Smooth muscle cell (in vitro differentiated cells): ENCODE measurements at regions not wholly inside any gene's neighbourhood (a gene's known extent, or its start where the extent isn't known, plus 50 kb on each side); places are given as distances from the start of the nearest gene placed in this dataset.

ENCODE experiments used
- DNase-seq: peaks from one replicate; lab custom pipeline; 2025; ENCODE audit not compliant: unreplicated experiment; lab: John Stamatoyannopoulos, UW
- H2AFZ ChIP-seq: fragments of 200-600 bp; sonication (generic); 2 replicates; pipeline ENCODE4 v1.6.0; 2016; ENCODE audit warnings: antibody characterized with exemption, low read depth, mild to moderate bottlenecking
- H3F3A ChIP-seq: fragments of 200-600 bp; sonication (generic); 2 replicates; pipeline ENCODE4 v1.6.0; 2017; ENCODE audit warnings: antibody characterized with exemption, low read depth
- H3K27ac ChIP-seq: fragments of 200-600 bp; sonication (generic); 2 replicates; pipeline ENCODE4 v1.5.1; 2016; ENCODE audit warnings: low read depth, mild to moderate bottlenecking
- H3K27me3 ChIP-seq: fragments of 200-600 bp; sonication (generic); 2 replicates; pipeline ENCODE4 v1.6.1; 2016; ENCODE audit warnings: low read depth, mild to moderate bottlenecking
- H3K36me3 ChIP-seq: fragments of 200-600 bp; sonication (generic); 2 replicates; pipeline ENCODE4 v1.5.1; 2016; ENCODE audit warnings: low read depth
- H3K4me1 ChIP-seq: fragments of 200-600 bp; sonication (generic); 2 replicates; pipeline ENCODE4 v1.5.1; 2016; ENCODE audit warnings: low read depth
- H3K4me2 ChIP-seq: fragments of 200-600 bp; sonication (generic); 2 replicates; pipeline ENCODE4 v1.6.0; 2016; ENCODE audit warnings: mild to moderate bottlenecking
- H3K4me3 ChIP-seq: fragments of 200-600 bp; sonication (generic); 2 replicates; pipeline ENCODE4 v1.5.1; 2016; ENCODE audit warnings: mild to moderate bottlenecking
- H3K79me2 ChIP-seq: fragments of 200-600 bp; sonication (generic); 2 replicates; pipeline ENCODE4 v1.6.0; 2016; ENCODE audit warnings: low read depth, mild to moderate bottlenecking
- H3K9ac ChIP-seq: fragments of 200-600 bp; sonication (generic); 2 replicates; pipeline ENCODE4 v1.6.0; 2016; ENCODE audit warnings: low read depth
- H3K9me3 ChIP-seq: fragments of 200-600 bp; sonication (generic); replicated peaks from 2 replicates; pipeline ENCODE4 v1.5.1; 2016; ENCODE audit warnings: low read depth
- H4K20me1 ChIP-seq: fragments of 200-600 bp; sonication (generic); 2 replicates; pipeline ENCODE4 v1.6.0; 2016; ENCODE audit warnings: low read depth
- WGBS: methylation state at CpG from one replicate; pipeline ENCODE4 v1.1.7; 2016; ENCODE audit warnings: low lambda C conversion rate; 5-methylcytosine and 5-hydroxymethylcytosine counted together
- TF ChIP-seq, protein P1 (sequence below): fragments of 200-600 bp; sonication (generic); IDR thresholded peaks from 2 replicates; pipeline ENCODE4 v1.5.1; 2017; ENCODE audit warnings: borderline replicate concordance, mild to moderate bottlenecking, antibody characterized with exemption; ENCODE audit not compliant: insufficient read depth, poor library complexity, severe bottlenecking

DNA sequence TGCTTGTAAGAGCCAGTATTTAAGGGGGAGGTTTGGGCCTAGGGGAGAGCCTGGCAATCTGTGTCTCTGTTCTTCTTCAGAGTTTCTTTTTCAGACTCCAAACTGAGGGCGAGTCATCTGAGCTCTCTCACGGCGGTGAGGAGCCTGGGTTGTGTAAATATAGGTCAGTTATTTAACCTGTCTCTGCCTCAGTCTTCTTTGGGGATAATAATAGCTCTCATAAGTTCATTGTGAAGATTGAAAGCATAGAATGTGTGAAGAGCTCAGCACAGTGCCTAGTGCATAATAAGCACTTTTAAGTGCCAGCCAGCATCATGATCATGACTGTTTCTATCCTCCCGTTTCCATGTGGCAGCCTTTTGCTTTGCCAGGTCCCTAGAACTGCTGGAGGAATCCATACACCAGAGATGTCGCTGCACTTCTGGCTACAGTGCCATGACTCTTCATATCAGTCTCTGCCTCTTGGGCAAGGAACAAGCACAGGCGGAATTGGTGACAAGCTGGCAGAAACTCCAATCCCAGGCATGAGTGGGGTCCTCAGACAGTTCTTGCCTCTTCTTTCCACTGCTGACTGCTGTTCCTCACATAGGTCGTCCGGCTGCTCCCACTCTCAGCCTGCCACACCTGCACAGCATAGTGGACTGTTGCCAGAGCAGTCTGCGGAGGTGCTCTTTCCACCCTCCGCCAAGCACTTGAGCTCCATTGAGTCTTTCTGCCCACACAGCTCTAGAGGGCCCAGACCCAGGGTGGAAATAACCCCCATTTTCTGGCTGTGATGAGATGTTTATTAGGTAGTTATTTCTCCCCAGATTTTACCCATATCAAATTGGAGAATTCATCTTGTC is 103.7 kb upstream of the MAML3 start:
- H4K20me1 ChIP-seq: no peaks in the 10 kb centered on the region
- H3K9ac ChIP-seq: peak overlapping the region; percentile 63
- peaks cover 16% of the 10 kb centered on the region for H3F3A ChIP-seq
- no peaks in the 10 kb centered on the region for H3K9me3 ChIP-seq
- TF ChIP-seq, protein P1, sequence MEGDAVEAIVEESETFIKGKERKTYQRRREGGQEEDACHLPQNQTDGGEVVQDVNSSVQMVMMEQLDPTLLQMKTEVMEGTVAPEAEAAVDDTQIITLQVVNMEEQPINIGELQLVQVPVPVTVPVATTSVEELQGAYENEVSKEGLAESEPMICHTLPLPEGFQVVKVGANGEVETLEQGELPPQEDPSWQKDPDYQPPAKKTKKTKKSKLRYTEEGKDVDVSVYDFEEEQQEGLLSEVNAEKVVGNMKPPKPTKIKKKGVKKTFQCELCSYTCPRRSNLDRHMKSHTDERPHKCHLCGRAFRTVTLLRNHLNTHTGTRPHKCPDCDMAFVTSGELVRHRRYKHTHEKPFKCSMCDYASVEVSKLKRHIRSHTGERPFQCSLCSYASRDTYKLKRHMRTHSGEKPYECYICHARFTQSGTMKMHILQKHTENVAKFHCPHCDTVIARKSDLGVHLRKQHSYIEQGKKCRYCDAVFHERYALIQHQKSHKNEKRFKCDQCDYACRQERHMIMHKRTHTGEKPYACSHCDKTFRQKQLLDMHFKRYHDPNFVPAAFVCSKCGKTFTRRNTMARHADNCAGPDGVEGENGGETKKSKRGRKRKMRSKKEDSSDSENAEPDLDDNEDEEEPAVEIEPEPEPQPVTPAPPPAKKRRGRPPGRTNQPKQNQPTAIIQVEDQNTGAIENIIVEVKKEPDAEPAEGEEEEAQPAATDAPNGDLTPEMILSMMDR: no peak
- 68% methylated on average over 10 of the region's 10 CpGs for whole genome bisulfite sequencing
- no peak overlapping the region for H3K4me3 ChIP-seq
- H3K4me1 ChIP-seq: peaks cover 18% of the 10 kb centered on the region
- H3K27ac ChIP-seq: peak overlapping the region; percentile 67
- H3K4me2 ChIP-seq: peak overlapping the region; percentile 1
- H3K36me3 ChIP-seq: no peaks in the 10 kb centered on the region
- H2AFZ ChIP-seq: peak overlapping the region; percentile 1
- DNase-seq: no peak
- H3K27me3 ChIP-seq: no peaks in the 10 kb centered on the region
- H3K79me2 ChIP-seq: no peaks in the 10 kb centered on the region

DNA sequence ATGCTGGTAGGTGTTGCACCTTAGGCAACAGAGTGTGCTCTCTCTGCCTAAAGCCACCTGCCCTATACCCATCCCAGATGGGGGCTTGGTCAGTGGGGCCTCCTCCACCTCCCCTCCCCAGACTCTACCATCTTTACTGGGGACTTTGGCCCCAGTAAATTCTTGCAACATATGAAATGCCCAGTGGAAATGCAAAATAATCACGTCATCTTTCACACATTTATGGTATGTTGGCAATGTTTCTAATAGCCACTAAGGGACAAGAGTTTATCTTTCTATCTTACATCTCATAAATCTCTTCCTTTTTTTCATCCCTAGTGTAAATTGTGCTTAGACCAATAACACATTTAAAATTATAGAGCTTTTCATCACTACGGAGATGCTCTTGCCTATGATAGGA is 103.0 kb upstream of the MAML3 start:
- Histone ChIP-seq H3K27me3 (no peaks in the 10 kb centered on the region), H3K4me2 (peak overlapping the region; percentile 1), H3K79me2 (no peaks in the 10 kb centered on the region), H3F3A (peaks cover 16% of the 10 kb centered on the region), H2AFZ (peak overlapping the region; percentile 1), H3K4me3 (no peak overlapping the region), H3K36me3 (no peaks in the 10 kb centered on the region), H3K27ac (peak overlapping the region; percentile 67), H3K9me3 (no peaks in the 10 kb centered on the region), H3K4me1 (peaks cover 26% of the 10 kb centered on the region), H3K9ac (peak overlapping the region; percentile 63), H4K20me1 (no peaks in the 10 kb centered on the region)
- DNase-seq: no peak
- TF ChIP-seq, protein P1: no peak
- 68% methylated on average over 2 of the region's 2 CpGs for WGBS

DNA sequence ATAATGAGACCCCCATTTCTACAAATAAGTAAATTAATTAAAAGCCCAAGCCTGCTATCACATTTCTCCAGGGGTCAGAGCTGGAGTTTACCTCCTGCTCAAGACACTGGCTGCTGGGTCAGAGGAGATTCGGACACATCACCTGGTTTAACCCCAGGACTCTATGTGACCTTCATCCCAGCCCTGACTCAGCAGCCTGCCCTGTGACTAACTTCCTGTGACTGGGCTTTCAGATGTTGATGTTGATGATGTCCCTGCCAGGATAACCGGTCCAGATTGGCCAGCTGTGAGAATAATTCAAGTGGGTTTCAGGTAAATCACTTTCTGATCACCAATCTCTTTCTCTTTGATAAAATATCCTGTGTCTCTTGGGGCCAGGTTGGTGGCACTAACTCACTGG is 102.4 kb upstream of the MAML3 start:
- Histone ChIP-seq H3F3A (peaks cover 16% of the 10 kb centered on the region), H3K4me1 (peaks cover 27% of the 10 kb centered on the region), H3K27me3 (no peaks in the 10 kb centered on the region), H2AFZ (no peak overlapping the region), H3K36me3 (no peaks in the 10 kb centered on the region), H3K27ac (peak overlapping the region; percentile 93), H3K4me3 (no peak overlapping the region), H3K9ac (peak overlapping the region; percentile 63), H3K4me2 (no peak overlapping the region), H4K20me1 (no peaks in the 10 kb centered on the region), H3K9me3 (no peaks in the 10 kb centered on the region), H3K79me2 (no peaks in the 10 kb centered on the region)
- TF ChIP-seq, protein P1: no peak
- 20% methylated on average over 2 of the region's 2 CpGs for WGBS
- no peak for DNase-seq

DNA sequence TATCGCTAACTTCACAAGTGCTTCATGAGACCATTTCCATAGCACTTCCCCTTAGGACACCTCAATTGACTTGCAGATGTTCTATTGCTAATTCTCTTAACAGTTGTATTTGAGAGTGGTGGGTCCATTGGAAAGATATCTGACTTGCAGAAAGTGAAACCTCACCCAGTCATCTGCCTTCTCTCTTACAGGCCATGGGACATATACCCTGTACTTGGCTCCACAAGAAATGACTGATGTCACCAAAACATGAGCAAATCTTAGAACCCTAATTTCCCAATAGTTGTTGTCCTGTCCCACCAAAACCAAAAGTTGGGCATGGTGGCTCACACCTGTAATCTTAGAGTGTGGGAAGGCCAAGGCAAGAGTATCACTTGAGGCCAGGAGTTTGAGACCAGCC is 101.9 kb upstream of the MAML3 start:
- Histone ChIP-seq H3K4me2 (no peak overlapping the region), H3K9me3 (no peaks in the 10 kb centered on the region), H4K20me1 (no peaks in the 10 kb centered on the region), H2AFZ (no peak overlapping the region), H3K9ac (no peak overlapping the region), H3K4me3 (no peak overlapping the region), H3K27ac (peak overlapping the region; percentile 93), H3K4me1 (peaks cover 27% of the 10 kb centered on the region), H3K27me3 (no peaks in the 10 kb centered on the region), H3F3A (peaks cover 16% of the 10 kb centered on the region), H3K79me2 (no peaks in the 10 kb centered on the region), H3K36me3 (no peaks in the 10 kb centered on the region)
- no peak for DNase-seq
- TF ChIP-seq, protein P1: no peak
- WGBS: 95% methylated on average over 1 of the region's 1 CpG
